GM18873 (cell line): ENCODE measurements at regions not wholly inside any gene's neighbourhood (a gene's known extent, or its start where the extent isn't known, plus 50 kb on each side); places are given as distances from the start of the nearest gene placed in this dataset.
"Not testable (repeated sequence)": the region's sequence is repeated elsewhere in the genome, so short reads cannot be mapped to it uniquely, and the experiment has no call there.

Experiments
- ATAC-seq: cut with Tn5 transposase; IDR thresholded peaks from one replicate; pipeline ENCODE4 v1.9.1; 2021; ENCODE audit warnings: mild to moderate bottlenecking, moderate library complexity, moderate number of reproducible peaks; ENCODE audit not compliant: unreplicated experiment, low FRiP score

GRCh38 chr4:74505355-74505978 is 60.5 kb downstream of the AREG start:
- not testable (repeated sequence) for ATAC-seq

DNA sequence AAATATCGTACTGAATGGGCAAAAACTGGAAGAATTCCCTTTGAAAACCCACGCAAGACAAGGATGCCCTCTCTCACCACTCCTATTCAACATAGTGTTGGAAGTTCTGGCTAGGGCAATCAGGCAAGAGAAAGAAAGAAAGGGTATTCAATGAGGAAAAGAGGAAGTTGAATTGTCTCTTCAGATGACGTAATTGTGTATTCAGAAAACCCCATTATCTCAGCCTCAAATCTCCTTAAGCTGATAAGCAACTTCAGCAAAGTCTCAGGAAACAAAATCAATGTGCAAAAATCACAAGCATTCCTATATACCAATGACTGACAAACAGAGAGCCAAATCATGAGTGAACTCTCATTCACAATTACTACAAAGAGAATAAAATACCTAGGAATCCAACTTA is 64.4 kb downstream of the AREG start:
- ATAC-seq, result not testable (repeated sequence)

GRCh38 chr4:74516303-74516702 is 71.4 kb downstream of the AREG start:
- ATAC-seq, result no peak

GRCh38 chr4:74517996-74518395 is 73.1 kb downstream of the AREG start:
- ATAC-seq, result no peak

GRCh38 chr4:74522251-74522991 is 77.5 kb downstream of the AREG start:
- ATAC-seq, result no peak

- ATAC-seq, result no peak
These were observed 78.2 kb downstream of the AREG start for GRCh38 chr4:74523096-74523495.

- ATAC-seq, result no peak
These were observed 80.0 kb downstream of the AREG start for GRCh38 chr4:74524985-74525384.

DNA sequence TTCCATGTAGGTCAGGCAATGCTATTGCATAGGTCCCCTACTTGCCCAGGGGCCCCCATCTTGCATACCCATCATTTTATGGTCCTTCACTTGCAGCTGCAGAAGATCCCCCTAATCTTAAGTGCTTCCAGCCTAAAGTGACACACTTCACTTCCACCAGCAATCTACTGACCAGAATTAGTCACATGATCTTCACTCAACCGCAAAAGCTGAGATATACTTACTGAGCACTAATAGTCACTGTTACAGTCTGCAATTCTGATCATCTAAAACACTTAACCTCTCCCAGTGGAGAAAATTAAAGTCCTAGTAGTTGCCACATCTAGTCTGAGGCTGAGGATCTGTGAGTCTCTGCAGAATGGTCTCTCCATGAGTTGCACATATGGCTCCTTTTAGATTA is 82.1 kb downstream of the AREG start:
- no peak for ATAC-seq

GRCh38 chr4:74528178-74528577 is 83.2 kb downstream of the AREG start:
- no peak for ATAC-seq

- ATAC-seq, result no peak
These were observed 84.5 kb downstream of the AREG start for GRCh38 chr4:74529284-74530041.

DNA sequence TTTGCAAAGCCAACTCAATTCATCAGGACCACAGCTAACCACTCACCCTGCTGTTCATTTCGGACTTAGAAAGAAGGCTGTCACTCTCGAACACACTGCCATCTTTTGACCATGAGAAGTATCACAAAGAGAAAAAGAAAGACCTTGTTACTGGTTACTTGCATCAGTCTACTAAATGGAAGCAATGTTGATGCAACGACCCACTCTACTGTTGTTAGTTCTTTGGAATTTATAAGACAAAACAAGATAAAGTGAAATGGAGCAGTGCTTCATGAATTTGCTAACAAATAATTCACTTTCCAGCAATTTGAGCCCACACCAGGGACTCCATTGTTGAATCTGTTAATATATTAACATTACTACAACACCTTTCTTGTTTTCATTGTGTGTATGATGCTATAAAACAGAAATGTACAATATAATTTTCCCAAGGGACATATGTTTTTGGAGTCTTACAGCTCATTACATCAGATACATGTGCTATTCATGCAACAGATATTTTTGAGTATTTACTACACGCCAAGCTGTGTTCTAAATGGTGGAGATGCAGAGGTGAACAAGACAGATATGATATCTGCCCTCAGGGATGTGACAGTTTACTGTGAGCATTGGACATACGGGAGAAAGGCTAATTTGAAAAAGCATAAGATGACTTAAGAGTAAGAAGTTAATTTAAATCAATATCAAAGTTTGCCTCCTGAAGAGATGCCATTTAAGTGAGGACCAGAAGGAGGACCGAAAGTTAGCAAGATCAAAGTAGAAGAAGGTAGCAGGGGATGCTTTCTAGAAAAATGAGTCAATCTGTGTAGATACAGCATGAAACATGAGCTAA is 87.2 kb downstream of the AREG start:
- peak; percentile 86 for ATAC-seq

DNA sequence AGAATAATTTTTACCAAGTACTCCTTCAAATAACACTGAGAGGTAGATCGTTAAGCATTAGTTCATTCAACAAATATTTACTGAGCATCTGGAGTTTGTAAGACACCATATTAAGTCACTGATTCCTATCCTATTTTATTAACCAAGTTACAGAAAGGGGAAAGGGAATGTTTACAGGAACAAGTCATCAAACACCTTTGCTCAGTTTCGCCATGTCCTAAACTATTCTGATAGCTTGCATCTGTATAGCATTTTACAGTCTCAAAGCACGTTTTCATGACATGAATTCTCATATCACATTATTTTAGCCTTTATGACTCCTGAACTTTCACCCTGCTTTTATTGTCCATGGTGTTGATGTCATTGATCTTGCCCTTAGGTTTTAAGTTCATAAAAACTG is 89.2 kb downstream of the AREG start:
- no peak for ATAC-seq

GRCh38 chr4:74534936-74535335 is 90.0 kb downstream of the AREG start:
- no peak for ATAC-seq

GRCh38 chr4:74535512-74535911 is 90.6 kb downstream of the AREG start:
- ATAC-seq, result no peak

- no peak for ATAC-seq
These were observed 91.6 kb downstream of the AREG start for GRCh38 chr4:74536557-74536956.

DNA sequence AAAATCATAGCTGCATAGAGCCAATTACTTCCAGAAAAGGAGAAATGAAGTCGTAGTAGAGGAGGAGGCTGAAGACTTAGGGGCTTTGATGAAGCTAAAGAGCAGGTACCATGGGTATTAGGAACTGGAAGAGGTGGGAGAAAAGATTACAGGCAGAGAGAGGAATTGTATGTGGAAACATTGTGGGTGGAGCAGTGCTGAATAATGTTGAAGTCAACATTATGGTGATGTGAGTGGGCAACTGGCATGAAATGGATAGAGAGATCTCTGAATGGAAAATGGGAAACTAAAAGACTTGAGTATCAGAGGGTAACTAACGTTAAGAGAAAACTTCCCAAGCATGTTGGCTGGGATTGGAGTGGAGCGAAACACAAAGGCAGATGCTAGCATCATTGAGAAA is 92.5 kb downstream of the AREG start:
- no peak for ATAC-seq

DNA sequence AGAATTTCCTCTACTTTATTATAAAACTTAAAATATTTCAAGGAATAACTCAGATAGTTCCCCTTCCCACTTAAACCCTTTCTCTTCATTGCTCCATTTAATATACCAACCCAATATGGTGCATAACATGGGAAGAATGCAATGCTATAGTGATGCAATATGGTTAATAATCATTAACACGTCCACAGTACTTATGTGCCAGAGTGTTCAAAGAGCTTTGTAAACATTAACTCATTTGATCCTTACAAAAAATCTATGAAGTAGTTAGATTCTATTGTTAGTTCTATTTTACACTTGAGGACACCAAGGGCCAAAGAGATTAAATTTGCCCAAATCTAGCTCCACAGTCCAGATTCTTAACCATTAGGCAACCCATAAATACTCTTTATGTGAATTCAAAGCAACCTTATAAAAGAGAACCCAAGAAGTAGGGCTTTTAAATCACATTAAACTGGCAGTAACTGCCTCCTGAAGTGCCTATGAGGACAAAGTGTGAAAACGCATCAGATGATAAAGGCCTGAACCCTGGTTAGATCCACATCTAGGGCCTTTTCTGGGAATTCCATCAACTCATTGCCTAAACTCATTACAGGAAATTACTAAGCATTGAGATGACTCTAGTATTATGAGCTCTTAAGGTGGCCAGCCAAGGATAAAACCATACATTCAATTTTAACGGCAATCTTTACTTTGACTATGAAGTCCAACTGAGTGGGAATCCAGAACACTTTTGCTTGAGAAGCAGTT is 94.3 kb downstream of the AREG start:
- ATAC-seq, result peak; percentile 40

GRCh38 chr4:74540193-74540592 is 95.3 kb downstream of the AREG start:
- ATAC-seq, result no peak

DNA sequence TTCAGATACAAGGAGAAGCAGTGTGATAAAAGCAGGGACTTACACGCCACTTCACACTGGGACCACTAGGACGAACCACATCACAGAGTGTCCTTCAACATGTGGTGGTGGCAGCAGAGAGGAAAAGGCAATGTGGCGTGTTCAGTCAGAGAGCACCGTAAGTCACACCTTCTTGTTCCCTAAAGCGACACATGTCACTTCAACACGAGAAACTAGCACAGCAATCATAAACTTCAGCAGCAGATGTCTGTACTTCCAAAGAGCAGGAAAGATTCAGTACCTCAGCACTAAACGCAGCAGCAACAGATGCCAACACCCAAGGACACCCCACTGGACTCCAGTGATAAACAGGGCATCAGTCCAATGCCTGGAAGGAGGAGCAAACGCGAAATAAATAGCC is 96.7 kb downstream of the AREG start:
- ATAC-seq, result no peak

- peak; percentile 90 for ATAC-seq
These were observed 98.4 kb downstream of the AREG start for GRCh38 chr4:74543231-74543781.
